ENCODE measurements at regions not wholly inside any gene's neighbourhood (a gene's known extent, or its start where the extent isn't known, plus 50 kb on each side); places are given as distances from the start of the nearest gene placed in this dataset.

GRCh38 chr12:74728006-74728405 is 190.4 kb downstream of the ATXN7L3B start:
- CTCF ChIA-PET = no interaction called here
- TF ChIP-seq CTCF (IDR thresholded peaks at IDR 0.05) (no peak), REST (IDR thresholded peaks at IDR 0.05; ENCODE audit: insufficient read depth in 1 of 2, low read depth in 2 of 2, low read length in 1 of 2) (no peak), POLR2AphosphoS5 (IDR thresholded peaks at IDR 0.05; ENCODE audit: low read depth, low read length) (no peak), SIN3A (IDR thresholded peaks at IDR 0.05; ENCODE audit: borderline replicate concordance, insufficient read depth, low read depth, low read length) (no peak), TCF7L2 (IDR thresholded peaks at IDR 0.05; ENCODE audit: low read depth, low read length) (no peak)
- H3K9me3 ChIP-seq (ENCODE audit: control insufficient read depth, insufficient read depth, low read depth, low read length) = no peaks in the 10 kb centered on the region
- H3K27ac ChIP-seq (ENCODE audit: low read length) = no peak overlapping the region
- ATAC-seq = no peak
- POLR2A ChIA-PET = no interaction called here
- no peaks in the 10 kb centered on the region for H3K36me3 ChIP-seq (ENCODE audit: control insufficient read depth, insufficient read depth, low read length)
- in situ Hi-C loops (cut with HindIII; ENCODE audit: low pct_unique_long_range_greater_than_20kb, low sequenced_read_pairs) (no loop called here), intact Hi-C loops (cut with micrococcal nuclease; ENCODE audit: unreplicated experiment) (no loop called here)
- no peaks in the 10 kb centered on the region for H3K4me1 ChIP-seq (ENCODE audit: control insufficient read depth, insufficient read depth, low read length)
- DNase-seq (ENCODE audit: low read depth, low spot score) = no peak
- BruUV-seq (replicated peaks) = no TSS peak
- no peak overlapping the region for H3K4me3 ChIP-seq (ENCODE audit: low read depth in 2 of 2, low read length in 2 of 2)
- no peaks in the 10 kb centered on the region for H3K27me3 ChIP-seq (ENCODE audit: control insufficient read depth, insufficient read depth, low read length)

- TF ChIP-seq TCF7L2 (IDR thresholded peaks at IDR 0.05; ENCODE audit: low read depth, low read length) (no peak), SIN3A (IDR thresholded peaks at IDR 0.05; ENCODE audit: borderline replicate concordance, insufficient read depth, low read depth, low read length) (no peak), CTCF (IDR thresholded peaks at IDR 0.05) (no peak), POLR2AphosphoS5 (IDR thresholded peaks at IDR 0.05; ENCODE audit: low read depth, low read length) (no peak), REST (IDR thresholded peaks at IDR 0.05; ENCODE audit: insufficient read depth in 1 of 2, low read depth in 2 of 2, low read length in 1 of 2) (no peak)
- POLR2A ChIA-PET = no interaction called here
- Histone ChIP-seq H3K4me1 (ENCODE audit: control insufficient read depth, insufficient read depth, low read length) (no peaks in the 10 kb centered on the region), H3K27me3 (ENCODE audit: control insufficient read depth, insufficient read depth, low read length) (no peaks in the 10 kb centered on the region), H3K9me3 (ENCODE audit: control insufficient read depth, insufficient read depth, low read depth, low read length) (no peaks in the 10 kb centered on the region), H3K27ac (ENCODE audit: low read length) (no peak overlapping the region), H3K36me3 (ENCODE audit: control insufficient read depth, insufficient read depth, low read length) (no peaks in the 10 kb centered on the region), H3K4me3 (ENCODE audit: low read depth in 2 of 2, low read length in 2 of 2) (no peak overlapping the region)
- in situ Hi-C loops (cut with HindIII; ENCODE audit: low pct_unique_long_range_greater_than_20kb, low sequenced_read_pairs) (no loop called here), intact Hi-C loops (cut with micrococcal nuclease; ENCODE audit: unreplicated experiment) (no loop called here)
- no TSS peak for BruUV-seq (replicated peaks)
- CTCF ChIA-PET = no interaction called here
- no peak for DNase-seq (ENCODE audit: low read depth, low spot score)
- ATAC-seq = no peak
Measured at GRCh38 chr12:74732164-74732784, 194.6 kb downstream of the ATXN7L3B start.
